ENCODE measurements at regions not wholly inside any gene's neighbourhood (a gene's known extent, or its start where the extent isn't known, plus 50 kb on each side); places are given as distances from the start of the nearest gene placed in this dataset.

DNA sequence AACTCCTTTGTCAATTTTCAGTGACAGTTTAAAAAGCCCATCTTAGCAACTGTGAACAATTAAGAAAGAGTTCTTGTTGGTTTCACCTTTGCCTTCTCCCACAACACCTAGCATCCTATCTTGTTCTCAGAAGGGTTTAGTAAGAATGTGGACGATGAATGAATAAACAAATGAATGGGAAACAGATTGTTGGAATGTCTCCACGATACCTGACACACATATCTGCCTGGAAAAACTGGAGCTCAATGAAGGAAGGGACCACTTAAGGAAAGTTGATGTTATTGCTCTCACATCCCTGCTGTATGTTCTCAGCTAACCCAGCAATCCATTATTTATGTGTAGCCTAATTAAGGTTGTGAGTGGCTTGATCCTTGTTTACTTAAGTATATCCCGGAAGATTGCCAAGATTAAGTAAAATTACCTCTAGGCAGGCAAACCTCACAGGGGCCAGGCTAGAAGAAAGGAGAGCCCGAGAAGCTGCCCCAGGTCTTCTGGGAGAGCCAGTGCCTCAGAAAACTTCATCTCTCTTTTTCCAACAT, 286.4 kb downstream of the NXPE2 start:
- BruUV-seq (replicated peaks), result no TSS peak
- Histone ChIP-seq H4K20me1 (ENCODE audit: insufficient read depth) (no peaks in the 10 kb centered on the region), H3K9me3 (ENCODE audit: insufficient read depth, low read depth) (no peaks in the 10 kb centered on the region), H3F3A (ENCODE audit: insufficient read depth, low read depth) (no peaks in the 10 kb centered on the region), H3K9me2 (ENCODE audit: insufficient read depth) (no peaks in the 10 kb centered on the region), H3K27ac (no peak overlapping the region), H3K4me3 (no peak overlapping the region), H3K36me3 (ENCODE audit: low read depth) (no peaks in the 10 kb centered on the region), H3K79me2 (ENCODE audit: low read depth) (no peaks in the 10 kb centered on the region), H3K4me1 (replicated peaks; ENCODE audit: insufficient read depth) (no peaks in the 10 kb centered on the region), H2AFZ (no peak overlapping the region), H3K27me3 (ENCODE audit: insufficient read depth, low read depth) (peaks cover 10% of the 10 kb centered on the region; the same call in 1 of the 2 replicates), H3K4me2 (no peak overlapping the region)
- ChIA-PET POLR2A (ENCODE audit: unreplicated experiment) (no interaction called here), CTCF (no interaction called here)
- intact Hi-C loops (cut with micrococcal nuclease; ENCODE audit: unreplicated experiment), result no loop called here
- TF ChIP-seq, protein P1, sequence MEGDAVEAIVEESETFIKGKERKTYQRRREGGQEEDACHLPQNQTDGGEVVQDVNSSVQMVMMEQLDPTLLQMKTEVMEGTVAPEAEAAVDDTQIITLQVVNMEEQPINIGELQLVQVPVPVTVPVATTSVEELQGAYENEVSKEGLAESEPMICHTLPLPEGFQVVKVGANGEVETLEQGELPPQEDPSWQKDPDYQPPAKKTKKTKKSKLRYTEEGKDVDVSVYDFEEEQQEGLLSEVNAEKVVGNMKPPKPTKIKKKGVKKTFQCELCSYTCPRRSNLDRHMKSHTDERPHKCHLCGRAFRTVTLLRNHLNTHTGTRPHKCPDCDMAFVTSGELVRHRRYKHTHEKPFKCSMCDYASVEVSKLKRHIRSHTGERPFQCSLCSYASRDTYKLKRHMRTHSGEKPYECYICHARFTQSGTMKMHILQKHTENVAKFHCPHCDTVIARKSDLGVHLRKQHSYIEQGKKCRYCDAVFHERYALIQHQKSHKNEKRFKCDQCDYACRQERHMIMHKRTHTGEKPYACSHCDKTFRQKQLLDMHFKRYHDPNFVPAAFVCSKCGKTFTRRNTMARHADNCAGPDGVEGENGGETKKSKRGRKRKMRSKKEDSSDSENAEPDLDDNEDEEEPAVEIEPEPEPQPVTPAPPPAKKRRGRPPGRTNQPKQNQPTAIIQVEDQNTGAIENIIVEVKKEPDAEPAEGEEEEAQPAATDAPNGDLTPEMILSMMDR (conservative IDR thresholded peaks at IDR 0.05), result no peak
- no peak for TF ChIP-seq EZH2 (IDR thresholded peaks at IDR 0.05; ENCODE audit: low read depth)
- no peak for DNase-seq

- Histone ChIP-seq H3K4me3 (no peak overlapping the region), H3K4me1 (replicated peaks; ENCODE audit: insufficient read depth) (no peaks in the 10 kb centered on the region), H3F3A (ENCODE audit: insufficient read depth, low read depth) (no peaks in the 10 kb centered on the region), H2AFZ (no peak overlapping the region), H3K4me2 (no peak overlapping the region), H3K79me2 (ENCODE audit: low read depth) (no peaks in the 10 kb centered on the region), H3K36me3 (ENCODE audit: low read depth) (no peaks in the 10 kb centered on the region), H3K9me3 (ENCODE audit: insufficient read depth, low read depth) (no peaks in the 10 kb centered on the region), H4K20me1 (ENCODE audit: insufficient read depth) (no peaks in the 10 kb centered on the region), H3K27me3 (ENCODE audit: insufficient read depth, low read depth) (no peaks in the 10 kb centered on the region), H3K9me2 (ENCODE audit: insufficient read depth) (no peaks in the 10 kb centered on the region), H3K27ac (no peak overlapping the region)
- ChIA-PET CTCF (no interaction called here), POLR2A (ENCODE audit: unreplicated experiment) (no interaction called here)
- intact Hi-C loops (cut with micrococcal nuclease; ENCODE audit: unreplicated experiment), result no loop called here
- no TSS peak for BruUV-seq (replicated peaks)
- no peak for DNase-seq
- TF ChIP-seq, protein P1 (conservative IDR thresholded peaks at IDR 0.05), result no peak
- TF ChIP-seq EZH2 (IDR thresholded peaks at IDR 0.05; ENCODE audit: low read depth), result no peak
Measured at GRCh38 chr11:114970927-114971645, 292.8 kb downstream of the NXPE2 start.

- Histone ChIP-seq H3K4me1 (replicated peaks; ENCODE audit: insufficient read depth) (no peaks in the 10 kb centered on the region), H3F3A (ENCODE audit: insufficient read depth, low read depth) (no peaks in the 10 kb centered on the region), H3K4me2 (no peak overlapping the region), H3K4me3 (no peak overlapping the region), H3K36me3 (ENCODE audit: low read depth) (no peaks in the 10 kb centered on the region), H4K20me1 (ENCODE audit: insufficient read depth) (no peaks in the 10 kb centered on the region), H3K79me2 (ENCODE audit: low read depth) (no peaks in the 10 kb centered on the region), H3K27me3 (ENCODE audit: insufficient read depth, low read depth) (no peaks in the 10 kb centered on the region), H2AFZ (no peak overlapping the region), H3K27ac (no peak overlapping the region), H3K9me2 (ENCODE audit: insufficient read depth) (no peaks in the 10 kb centered on the region), H3K9me3 (ENCODE audit: insufficient read depth, low read depth) (no peaks in the 10 kb centered on the region)
- ChIA-PET POLR2A (ENCODE audit: unreplicated experiment) (no interaction called here), CTCF (no interaction called here)
- BruUV-seq (replicated peaks), result no TSS peak
- DNase-seq, result no peak
- TF ChIP-seq EZH2 (IDR thresholded peaks at IDR 0.05; ENCODE audit: low read depth), result no peak
- TF ChIP-seq, protein P1 (conservative IDR thresholded peaks at IDR 0.05), result no peak
- intact Hi-C loops (cut with micrococcal nuclease; ENCODE audit: unreplicated experiment), result no loop called here
Measured at GRCh38 chr11:114972105-114972504, 293.8 kb downstream of the NXPE2 start.

All from PC-9 (cell line).